DMS153 treated with DMSO at 0.1 percent for 48 hours (cell line): ENCODE measurements at regions not wholly inside any gene's neighbourhood (a gene's known extent, or its start where the extent isn't known, plus 50 kb on each side); places are given as distances from the start of the nearest gene placed in this dataset.

ENCODE experiments used
- DNase-seq: peaks from one replicate; lab custom pipeline; 2025; ENCODE audit not compliant: unreplicated experiment; lab: John Stamatoyannopoulos, UW

GRCh38 chr12:43294916-43295315 is 257.1 kb downstream of the ADAMTS20 start:
- no peak for DNase-seq

- no peak for DNase-seq
These were observed 257.9 kb downstream of the ADAMTS20 start for GRCh38 chr12:43294147-43294546.

GRCh38 chr12:43293396-43293795 is 258.6 kb downstream of the ADAMTS20 start:
- DNase-seq, result no peak

GRCh38 chr12:43292699-43293098 is 259.3 kb downstream of the ADAMTS20 start:
- DNase-seq, result no peak

GRCh38 chr12:43291516-43291915 is 260.5 kb downstream of the ADAMTS20 start:
- DNase-seq, result no peak

GRCh38 chr12:43290836-43291235 is 261.2 kb downstream of the ADAMTS20 start:
- DNase-seq, result no peak

GRCh38 chr12:43289426-43289801 is 262.6 kb downstream of the ADAMTS20 start:
- DNase-seq, result no peak

- DNase-seq, result no peak
These were observed 263.2 kb downstream of the ADAMTS20 start for GRCh38 chr12:43288671-43289425.

- DNase-seq, result no peak
These were observed 264.2 kb downstream of the ADAMTS20 start for GRCh38 chr12:43287706-43288383.

- no peak for DNase-seq
These were observed 265.0 kb downstream of the ADAMTS20 start for GRCh38 chr12:43286986-43287385.

- DNase-seq, result no peak
These were observed 266.8 kb downstream of the ADAMTS20 start for GRCh38 chr12:43285159-43285598.

GRCh38 chr12:43284486-43285158 is 267.4 kb downstream of the ADAMTS20 start:
- no peak for DNase-seq

- no peak for DNase-seq
These were observed 268.8 kb downstream of the ADAMTS20 start for GRCh38 chr12:43283206-43283605.

GRCh38 chr12:43282106-43282505 is 269.9 kb downstream of the ADAMTS20 start:
- DNase-seq, result no peak

- no peak for DNase-seq
These were observed 270.4 kb downstream of the ADAMTS20 start for GRCh38 chr12:43281563-43281962.

GRCh38 chr12:43278541-43278832 is 273.5 kb downstream of the ADAMTS20 start:
- no peak for DNase-seq

- no peak for DNase-seq
These were observed 274.1 kb downstream of the ADAMTS20 start for GRCh38 chr12:43277651-43278540.

GRCh38 chr12:43273467-43273866 is 278.5 kb downstream of the ADAMTS20 start:
- DNase-seq, result no peak

- DNase-seq, result no peak
These were observed 280.3 kb downstream of the ADAMTS20 start for GRCh38 chr12:43271659-43272058.

- no peak for DNase-seq
These were observed 284.2 kb downstream of the ADAMTS20 start for GRCh38 chr12:43267818-43268217.

- DNase-seq, result no peak
These were observed 290.3 kb downstream of the ADAMTS20 start for GRCh38 chr12:43261701-43262100.
